HFFc6 (cell line): ENCODE measurements at regions not wholly inside any gene's neighbourhood (a gene's known extent, or its start where the extent isn't known, plus 50 kb on each side); places are given as distances from the start of the nearest gene placed in this dataset.

Experiments
- DNase-seq: peaks from one replicate; pipeline ENCODE4 v3.0.0-alpha.2; 2018
- H3K27ac Mint-ChIP-seq: 2 replicates; pipeline ENCODE4 v1.8.0; 2020; ENCODE audit warnings: mild to moderate bottlenecking, mixed read lengths
- H3K27me3 Mint-ChIP-seq: 2 replicates; pipeline ENCODE4 v1.8.0; 2021; ENCODE audit warnings: mild to moderate bottlenecking, moderate library complexity, mixed read lengths; ENCODE audit not compliant: insufficient read depth
- H3K36me3 Mint-ChIP-seq: 2 replicates; pipeline ENCODE4 v1.8.0; 2021; ENCODE audit warnings: low read depth, mixed read lengths
- H3K4me1 Mint-ChIP-seq: 2 replicates; pipeline ENCODE4 v1.8.0; 2020; ENCODE audit warnings: low read depth, mixed read lengths
- H3K4me3 Mint-ChIP-seq: 2 replicates; pipeline ENCODE4 v1.8.0; 2020; ENCODE audit warnings: mild to moderate bottlenecking, moderate library complexity, mixed read lengths
- H3K9me3 Mint-ChIP-seq: 2 replicates; pipeline ENCODE4 v1.8.0; 2020; ENCODE audit warnings: mild to moderate bottlenecking, mixed read lengths
- TF ChIP-seq, protein P1 (sequence below): fragments of 200-600 bp; sonication (generic); IDR thresholded peaks from 2 replicates; pipeline ENCODE4 v1.5.0; 2021; ENCODE audit warnings: antibody characterized with exemption, mild to moderate bottlenecking

DNA sequence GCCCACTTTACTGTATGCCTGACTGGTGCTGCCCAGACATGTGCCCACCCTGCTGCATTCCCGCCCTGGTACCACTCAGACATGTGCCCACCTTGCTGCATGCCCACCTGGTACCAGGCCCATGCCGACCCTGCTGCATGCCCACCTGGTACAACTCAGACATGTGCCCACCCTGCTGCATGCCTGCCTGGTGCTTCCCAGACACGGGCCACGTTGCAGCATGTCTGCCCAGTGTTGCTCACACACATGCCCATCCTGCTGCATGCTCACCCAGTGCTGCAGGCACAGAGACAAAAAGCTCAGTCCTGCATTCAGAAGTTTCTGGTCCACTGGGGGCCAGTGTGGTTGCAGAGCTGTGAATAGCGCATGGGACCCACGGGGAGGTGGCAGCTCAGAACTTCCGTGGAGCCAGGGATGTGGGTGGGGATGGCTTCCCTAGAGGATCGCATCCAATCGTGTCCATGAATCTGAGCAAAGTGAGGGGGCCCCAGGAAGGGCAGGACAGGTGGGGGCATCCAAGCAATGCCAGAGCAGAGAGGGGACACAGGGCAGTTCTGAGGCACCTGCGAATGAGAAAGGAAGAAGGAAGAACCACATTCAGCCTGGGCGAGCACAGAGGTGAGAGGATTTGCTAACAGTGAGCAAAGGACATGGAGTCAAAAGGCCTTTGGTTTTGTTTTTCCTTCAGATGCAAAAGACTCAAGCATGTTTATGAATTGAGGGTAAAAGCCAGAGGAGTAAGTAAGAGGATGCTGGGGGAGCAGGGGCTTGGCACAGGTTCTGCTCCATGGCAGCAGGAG, 175.9 kb upstream of the C14orf180 start:
- Mint-ChIP-seq H3K4me3 (no peak overlapping the region), H3K36me3 (peaks cover 12% of the 10 kb centered on the region), H3K27me3 (peaks cover 5% of the 10 kb centered on the region; the same call in 1 of the 2 replicates), H3K4me1 (no peaks in the 10 kb centered on the region), H3K9me3 (peaks cover 66% of the 10 kb centered on the region), H3K27ac (no peak overlapping the region)
- TF ChIP-seq, protein P1, sequence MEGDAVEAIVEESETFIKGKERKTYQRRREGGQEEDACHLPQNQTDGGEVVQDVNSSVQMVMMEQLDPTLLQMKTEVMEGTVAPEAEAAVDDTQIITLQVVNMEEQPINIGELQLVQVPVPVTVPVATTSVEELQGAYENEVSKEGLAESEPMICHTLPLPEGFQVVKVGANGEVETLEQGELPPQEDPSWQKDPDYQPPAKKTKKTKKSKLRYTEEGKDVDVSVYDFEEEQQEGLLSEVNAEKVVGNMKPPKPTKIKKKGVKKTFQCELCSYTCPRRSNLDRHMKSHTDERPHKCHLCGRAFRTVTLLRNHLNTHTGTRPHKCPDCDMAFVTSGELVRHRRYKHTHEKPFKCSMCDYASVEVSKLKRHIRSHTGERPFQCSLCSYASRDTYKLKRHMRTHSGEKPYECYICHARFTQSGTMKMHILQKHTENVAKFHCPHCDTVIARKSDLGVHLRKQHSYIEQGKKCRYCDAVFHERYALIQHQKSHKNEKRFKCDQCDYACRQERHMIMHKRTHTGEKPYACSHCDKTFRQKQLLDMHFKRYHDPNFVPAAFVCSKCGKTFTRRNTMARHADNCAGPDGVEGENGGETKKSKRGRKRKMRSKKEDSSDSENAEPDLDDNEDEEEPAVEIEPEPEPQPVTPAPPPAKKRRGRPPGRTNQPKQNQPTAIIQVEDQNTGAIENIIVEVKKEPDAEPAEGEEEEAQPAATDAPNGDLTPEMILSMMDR, result no peak
- DNase-seq, result no peak

DNA sequence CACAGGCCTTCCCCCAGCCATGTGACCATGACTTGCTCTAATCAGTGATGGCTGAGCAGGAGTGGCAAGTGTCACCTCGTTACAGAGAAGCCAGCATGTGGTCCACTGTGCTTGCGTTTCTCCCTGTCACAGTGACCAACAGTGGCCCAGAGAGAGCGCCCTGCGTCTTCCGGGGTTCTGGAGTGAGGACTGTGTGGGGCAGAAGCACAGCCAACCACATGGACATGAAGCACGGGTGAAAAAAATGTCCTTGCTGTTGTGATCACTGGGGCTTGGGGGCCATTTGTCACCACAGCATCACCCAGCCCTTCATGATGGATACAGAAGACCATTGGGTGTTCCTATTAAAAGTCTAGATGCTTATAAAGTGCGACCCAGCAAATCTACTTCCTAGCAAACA, 174.6 kb upstream of the C14orf180 start:
- no peak for DNase-seq
- Mint-ChIP-seq H3K4me3 (no peak overlapping the region), H3K4me1 (no peaks in the 10 kb centered on the region), H3K27ac (no peak overlapping the region), H3K36me3 (0 out of 2 replicates have a peak, but pooled peaks cover 6% of the 10 kb centered on the region), H3K27me3 (peaks cover 3% of the 10 kb centered on the region; the same call in 1 of the 2 replicates), H3K9me3 (peaks cover 62% of the 10 kb centered on the region)
- TF ChIP-seq, protein P1, result no peak

DNA sequence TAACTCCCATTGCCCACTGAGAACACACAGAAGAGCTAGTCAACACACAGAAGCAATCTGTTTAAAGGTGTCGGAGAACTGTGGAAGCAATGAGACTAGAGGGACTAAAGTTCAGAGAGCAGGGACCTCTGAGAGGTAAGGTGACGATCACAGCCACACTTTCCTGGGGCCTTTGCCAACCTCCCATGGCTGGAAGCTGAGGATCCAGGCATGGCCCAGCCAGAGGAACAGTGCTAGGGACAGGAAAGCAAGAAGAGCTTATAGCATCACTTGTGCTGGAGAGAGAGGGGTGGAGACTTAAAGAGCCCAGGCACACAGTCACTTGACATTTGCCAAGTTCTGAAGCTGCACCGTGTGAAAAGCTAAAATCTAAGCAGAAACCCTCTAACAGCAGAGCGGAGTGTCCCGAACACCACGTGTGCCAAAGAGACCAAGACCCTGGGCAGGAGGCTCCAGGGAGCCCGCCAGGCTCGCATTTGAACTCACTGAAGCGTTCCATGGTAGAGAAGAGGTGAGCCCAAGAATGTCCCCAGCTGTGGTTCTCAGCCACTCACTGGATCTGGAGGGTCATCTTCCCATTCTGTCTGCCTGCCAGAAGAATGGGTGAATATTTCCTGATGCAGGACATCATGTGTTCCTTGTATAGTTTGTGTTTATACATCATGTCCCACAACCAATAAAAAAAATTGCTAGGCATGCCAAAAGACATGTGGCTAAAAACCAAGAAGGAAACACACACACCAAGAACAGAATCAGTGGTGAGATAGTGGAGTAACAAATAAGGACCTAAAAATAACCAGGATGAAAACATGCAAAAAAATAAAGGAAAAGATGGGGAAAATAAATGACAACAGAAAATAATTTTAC, 174.0 kb upstream of the C14orf180 start:
- H3K4me1 Mint-ChIP-seq, result no peaks in the 10 kb centered on the region
- TF ChIP-seq, protein P1, result no peak
- H3K27me3 Mint-ChIP-seq, result peaks cover 2% of the 10 kb centered on the region; the same call in 1 of the 2 replicates
- H3K36me3 Mint-ChIP-seq, result 0 out of 2 replicates have a peak, but pooled peaks cover 6% of the 10 kb centered on the region
- H3K9me3 Mint-ChIP-seq, result peaks cover 58% of the 10 kb centered on the region
- H3K4me3 Mint-ChIP-seq, result no peak overlapping the region
- no peak overlapping the region for H3K27ac Mint-ChIP-seq
- no peak for DNase-seq

DNA sequence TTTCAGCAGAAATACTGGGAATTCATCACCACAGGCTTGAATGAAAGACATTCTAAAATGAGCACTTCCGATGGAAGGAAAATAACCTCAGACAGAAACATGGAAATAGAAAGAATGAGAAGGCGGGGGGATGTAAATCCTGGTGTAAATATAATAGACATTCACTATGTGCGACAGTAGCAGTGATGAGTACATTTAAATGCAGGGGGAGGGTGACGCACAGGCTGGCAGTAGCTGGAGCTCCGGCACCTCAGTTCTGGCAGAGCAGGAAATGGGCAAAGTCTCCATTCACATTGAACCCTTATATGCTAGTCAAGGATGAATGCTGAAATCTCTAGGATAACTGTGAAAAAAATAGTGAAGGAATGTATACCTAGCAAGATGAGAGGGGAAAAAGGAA, 172.7 kb upstream of the C14orf180 start:
- no peaks in the 10 kb centered on the region for H3K36me3 Mint-ChIP-seq
- no peak overlapping the region for H3K4me3 Mint-ChIP-seq
- TF ChIP-seq, protein P1, result no peak
- H3K4me1 Mint-ChIP-seq, result no peaks in the 10 kb centered on the region
- H3K27ac Mint-ChIP-seq, result no peak overlapping the region
- no peak for DNase-seq
- H3K27me3 Mint-ChIP-seq, result peaks cover 2% of the 10 kb centered on the region; the same call in 1 of the 2 replicates
- H3K9me3 Mint-ChIP-seq, result peaks cover 49% of the 10 kb centered on the region

DNA sequence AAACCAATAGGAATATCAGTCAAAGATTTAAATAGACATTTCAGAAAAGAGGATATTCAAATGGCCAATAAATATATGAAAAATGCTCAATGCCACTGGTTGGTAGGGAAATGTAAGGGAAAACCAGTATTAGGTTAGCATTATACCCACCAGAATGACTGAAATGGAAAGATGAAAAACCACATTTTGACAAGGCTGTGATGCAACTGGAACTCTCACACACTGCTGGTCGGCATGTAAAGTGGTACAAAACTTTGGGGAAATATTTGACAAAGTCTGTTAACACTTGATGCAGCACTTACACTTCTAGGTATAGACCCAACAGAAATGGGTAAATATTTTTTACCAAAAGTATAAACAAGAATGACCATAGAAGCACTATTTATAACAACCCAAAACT, 163.2 kb upstream of the C14orf180 start:
- Mint-ChIP-seq H3K4me1 (no peaks in the 10 kb centered on the region), H3K36me3 (no peaks in the 10 kb centered on the region), H3K27ac (no peak overlapping the region), H3K4me3 (no peak overlapping the region), H3K27me3 (no peaks in the 10 kb centered on the region), H3K9me3 (peaks cover 22% of the 10 kb centered on the region)
- no peak for DNase-seq
- TF ChIP-seq, protein P1, result no peak
